ENCODE measurements at regions not wholly inside any gene's neighbourhood (a gene's known extent, or its start where the extent isn't known, plus 50 kb on each side); places are given as distances from the start of the nearest gene placed in this dataset.

GRCh38 chr22:46062232-46062615 lies 85.3 kb upstream of the WNT7B start:
- Histone ChIP-seq H4K91ac (ENCODE audit: insufficient read depth, low read depth, low read length) (no peak overlapping the region), H3K4ac (ENCODE audit: low read depth, low read length) (no peak overlapping the region), H4K20me1 (ENCODE audit: insufficient read depth, low read length) (no peaks in the 10 kb centered on the region), H2AK5ac (ENCODE audit: low read depth, low read length) (no peak overlapping the region), H2AFZ (replicated peaks; ENCODE audit: low read length, poor library complexity) (no peak overlapping the region), H3K36me3 (ENCODE audit: control insufficient read depth, insufficient read depth, low read length) (peaks cover 3% of the 10 kb centered on the region; the same call in 1 of the 2 replicates), H2BK15ac (ENCODE audit: low read depth, low read length) (no peak overlapping the region), H3K27me3 (ENCODE audit: control insufficient read depth, insufficient read depth, low read length) (no peaks in the 10 kb centered on the region), H4K5ac (ENCODE audit: low read depth, low read length) (no peak overlapping the region), H2BK120ac (ENCODE audit: low read depth, low read length) (no peak overlapping the region), H3K14ac (replicated peaks; ENCODE audit: low read depth, low read length) (no peak overlapping the region), H3K18ac (ENCODE audit: low read depth, low read length) (no peak overlapping the region), H4K8ac (ENCODE audit: low read depth in 2 of 2, low read length in 2 of 2) (no peak overlapping the region), H3K9me1 (ENCODE audit: insufficient read depth, low read length) (peaks cover 3% of the 10 kb centered on the region), H3K23ac (ENCODE audit: low read depth, low read length) (no peak overlapping the region), H3K56ac (ENCODE audit: extremely low read depth, insufficient read depth, low read length) (no peak overlapping the region), H3K4me1 (ENCODE audit: control insufficient read depth, insufficient read depth, low read length) (peaks cover 10% of the 10 kb centered on the region), H3K4me2 (ENCODE audit: low read depth, low read length) (no peak overlapping the region), H3K9ac (ENCODE audit: low read depth, low read length) (no peak overlapping the region), H3K27ac (ENCODE audit: insufficient read depth, low read length) (no peak overlapping the region), H3K79me1 (ENCODE audit: low read depth in 1 of 2, low read length in 2 of 2) (peaks cover 35 to 75% of the 10 kb centered on the region in 2 experiments), H2AK9ac (replicated peaks; ENCODE audit: low read depth, low read length, poor library complexity) (no peak overlapping the region), H3K4me3 (ENCODE audit: insufficient read depth, low read depth, low read length) (no peak overlapping the region), H2BK5ac (ENCODE audit: low read depth, low read length, poor library complexity, severe bottlenecking) (no peak overlapping the region), H3K9me3 (ENCODE audit: control insufficient read depth, insufficient read depth, low read length) (no peaks in the 10 kb centered on the region), H2BK20ac (ENCODE audit: low read depth, low read length) (no peak overlapping the region)
- 94% methylated on average over 4 of the region's 13 CpGs; no CpG with 5 or more reads in 1 of the 2 experiments for WGBS, 2 experiments (ENCODE audit: extremely low coverage in 2 of 2, insufficient read length in 1 of 2)
- no TSS peak for BruUV-seq (replicated peaks)
- intact Hi-C loops (cut with micrococcal nuclease): no loop called here
- dilution Hi-C loops (cut with HindIII; ENCODE audit: low sequenced_read_pairs, unreplicated experiment): no loop called here
- ChIA-PET CTCF (no interaction called here), POLR2A (ENCODE audit: unreplicated experiment) (no interaction called here)
- no peak for ATAC-seq (ENCODE audit: low read depth)
- DNase-seq: no peak
- TF ChIP-seq BHLHE40 (IDR thresholded peaks at IDR 0.05; ENCODE audit: low read depth, low read length) (no peak), MAFK (IDR thresholded peaks at IDR 0.05; ENCODE audit: low read depth, low read length) (no peak), SMC3 (IDR thresholded peaks at IDR 0.05; ENCODE audit: low read depth, low read length) (no peak), POLR2A (IDR thresholded peaks at IDR 0.05; ENCODE audit: low read depth, low read length) (no peak), MAZ (IDR thresholded peaks at IDR 0.05; ENCODE audit: borderline replicate concordance, low read depth, low read length) (no peak), NFE2L2 (IDR thresholded peaks at IDR 0.05; ENCODE audit: low read depth, low read length) (no peak), MXI1 (IDR thresholded peaks at IDR 0.05; ENCODE audit: borderline replicate concordance, low read depth, low read length) (no peak), RCOR1 (IDR thresholded peaks at IDR 0.05; ENCODE audit: insufficient replicate concordance, low read length) (no peak), FOS (IDR thresholded peaks at IDR 0.05; ENCODE audit: low read depth, low read length) (no peak), RFX5 (IDR thresholded peaks at IDR 0.05; ENCODE audit: low read depth, low read length) (no peak), RAD21 (IDR thresholded peaks at IDR 0.05; ENCODE audit: low read length) (no peak), CEBPB (IDR thresholded peaks at IDR 0.05; ENCODE audit: low read depth, low read length) (no peak)
- TF ChIP-seq, protein P1, sequence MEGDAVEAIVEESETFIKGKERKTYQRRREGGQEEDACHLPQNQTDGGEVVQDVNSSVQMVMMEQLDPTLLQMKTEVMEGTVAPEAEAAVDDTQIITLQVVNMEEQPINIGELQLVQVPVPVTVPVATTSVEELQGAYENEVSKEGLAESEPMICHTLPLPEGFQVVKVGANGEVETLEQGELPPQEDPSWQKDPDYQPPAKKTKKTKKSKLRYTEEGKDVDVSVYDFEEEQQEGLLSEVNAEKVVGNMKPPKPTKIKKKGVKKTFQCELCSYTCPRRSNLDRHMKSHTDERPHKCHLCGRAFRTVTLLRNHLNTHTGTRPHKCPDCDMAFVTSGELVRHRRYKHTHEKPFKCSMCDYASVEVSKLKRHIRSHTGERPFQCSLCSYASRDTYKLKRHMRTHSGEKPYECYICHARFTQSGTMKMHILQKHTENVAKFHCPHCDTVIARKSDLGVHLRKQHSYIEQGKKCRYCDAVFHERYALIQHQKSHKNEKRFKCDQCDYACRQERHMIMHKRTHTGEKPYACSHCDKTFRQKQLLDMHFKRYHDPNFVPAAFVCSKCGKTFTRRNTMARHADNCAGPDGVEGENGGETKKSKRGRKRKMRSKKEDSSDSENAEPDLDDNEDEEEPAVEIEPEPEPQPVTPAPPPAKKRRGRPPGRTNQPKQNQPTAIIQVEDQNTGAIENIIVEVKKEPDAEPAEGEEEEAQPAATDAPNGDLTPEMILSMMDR (conservative IDR thresholded peaks at IDR 0.05; ENCODE audit: low read depth, low read length): no peak
- TF ChIP-seq, protein P2, sequence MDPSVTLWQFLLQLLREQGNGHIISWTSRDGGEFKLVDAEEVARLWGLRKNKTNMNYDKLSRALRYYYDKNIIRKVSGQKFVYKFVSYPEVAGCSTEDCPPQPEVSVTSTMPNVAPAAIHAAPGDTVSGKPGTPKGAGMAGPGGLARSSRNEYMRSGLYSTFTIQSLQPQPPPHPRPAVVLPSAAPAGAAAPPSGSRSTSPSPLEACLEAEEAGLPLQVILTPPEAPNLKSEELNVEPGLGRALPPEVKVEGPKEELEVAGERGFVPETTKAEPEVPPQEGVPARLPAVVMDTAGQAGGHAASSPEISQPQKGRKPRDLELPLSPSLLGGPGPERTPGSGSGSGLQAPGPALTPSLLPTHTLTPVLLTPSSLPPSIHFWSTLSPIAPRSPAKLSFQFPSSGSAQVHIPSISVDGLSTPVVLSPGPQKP (IDR thresholded peaks at IDR 0.05; ENCODE audit: borderline replicate concordance, low read depth, low read length): no peak
- in situ Hi-C loops (cut with MboI; ENCODE audit: low sequenced_read_pairs): no loop called here

Measured in IMR-90 (cell line).